Peyer's patch (tissue), 4 donors: ENCODE measurements at regions not wholly inside any gene's neighbourhood (a gene's known extent, or its start where the extent isn't known, plus 50 kb on each side); places are given as distances from the start of the nearest gene placed in this dataset.

Source experiments
- CTCF ChIP-seq, 6 experiments: fragments of 450-650 bp in 4 of 6; fragments of 200-600 bp in 2 of 6; sonication (generic) in 1 of 6; IDR thresholded peaks; one replicate each; pipeline ENCODE4 v1.5.1; 2017 to 2019; ENCODE audit warnings: antibody characterized with exemption in 6 of 6, mild to moderate bottlenecking in 3 of 6, moderate library complexity in 1 of 6
- POLR2A ChIP-seq, 2 donors: fragments of 450-650 bp; IDR thresholded peaks; one replicate each; pipeline ENCODE4 v1.5.1; 2017; ENCODE audit warnings: antibody characterized with exemption in 2 of 2, mild to moderate bottlenecking in 2 of 2, moderate library complexity in 2 of 2

GRCh38 chr7:136333636-136334035 is 356.5 kb upstream of the MTPN start:
- no peak for TF ChIP-seq POLR2A (IDR thresholded peaks at IDR 0.05)
- no peak for TF ChIP-seq CTCF (IDR thresholded peaks at IDR 0.05)
